ENCODE measurements at regions not wholly inside any gene's neighbourhood (a gene's known extent, or its start where the extent isn't known, plus 50 kb on each side); places are given as distances from the start of the nearest gene placed in this dataset.

GRCh38 chr13:32840113-32840512 is 176.1 kb upstream of the KL start:
- Histone ChIP-seq H3K27me3 (ENCODE audit: insufficient read depth, low read length) (no peaks in the 10 kb centered on the region), H3K4me1 (ENCODE audit: insufficient read depth, low read length) (peaks cover 16% of the 10 kb centered on the region; the same call in 1 of the 2 replicates), H3K18ac (ENCODE audit: insufficient read length, low read depth, low read length) (no peak overlapping the region), H4K20me1 (ENCODE audit: control insufficient read depth, insufficient read depth, insufficient read length) (no peaks in the 10 kb centered on the region), H2BK20ac (ENCODE audit: low read depth, low read length, poor library complexity, severe bottlenecking) (no peak overlapping the region), H4K8ac (replicated peaks; ENCODE audit: insufficient read length, low read depth, low read length) (no peak overlapping the region), H2BK120ac (ENCODE audit: low read depth, low read length, poor library complexity, severe bottlenecking) (no peak overlapping the region), H3K23ac (ENCODE audit: insufficient read length, low read depth, low read length) (no peak overlapping the region), H3K4me2 (ENCODE audit: insufficient read depth, insufficient read length, low read length) (no peak overlapping the region), H2BK12ac (ENCODE audit: insufficient read length, low read depth, low read length) (no peak overlapping the region), H4K91ac (ENCODE audit: insufficient read length, low read depth, low read length) (no peak overlapping the region), H2AK5ac (ENCODE audit: insufficient read length, low read length) (no peak overlapping the region), H3K9ac (ENCODE audit: extremely low read depth, insufficient read length, low read length) (no peak overlapping the region), H3K79me2 (ENCODE audit: insufficient read depth, low read length) (no peaks in the 10 kb centered on the region), H4K5ac (ENCODE audit: insufficient read length, low read depth, low read length) (no peak overlapping the region), H3T11ph (ENCODE audit: low read length) (no peak overlapping the region), H3K4ac (ENCODE audit: low read depth, low read length) (no peak overlapping the region), H3K56ac (ENCODE audit: insufficient read length, low read depth, low read length) (no peak overlapping the region), H2AFZ (ENCODE audit: low read length) (no peak overlapping the region), H3K9me3 (ENCODE audit: control insufficient read depth, low read depth, low read length) (no peaks in the 10 kb centered on the region), H3K14ac (ENCODE audit: insufficient read depth, low read length) (no peak overlapping the region), H3K23me2 (ENCODE audit: insufficient read length, low read depth, low read length, poor library complexity, severe bottlenecking) (no peaks in the 10 kb centered on the region), H2BK5ac (ENCODE audit: insufficient read length, low read length) (no peak overlapping the region), H3K27ac (ENCODE audit: insufficient read length, low read depth, low read length) (no peak overlapping the region), H3K79me1 (ENCODE audit: insufficient read depth, low read depth, low read length, poor library complexity, severe bottlenecking) (no peaks in the 10 kb centered on the region), H2BK15ac (ENCODE audit: low read depth, low read length) (no peak overlapping the region)
- H3K27ac Mint-ChIP-seq, result no peak overlapping the region
- no peak for DNase-seq
- TF ChIP-seq CTCF (conservative IDR thresholded peaks at IDR 0.05), result no peak
- H3K4me3 Mint-ChIP-seq, result no peak overlapping the region
- WGBS (ENCODE audit: extremely low coverage, insufficient read length, low lambda C conversion rate), result no CpG with 5 or more reads among the region's 5 CpGs
- H3K36me3 Mint-ChIP-seq (ENCODE audit: insufficient read depth in 1 of 3, low read depth in 3 of 3), result peaks cover 0 to 4% (median 0%) of the 10 kb centered on the region in 3 experiments; a peak in 2 of 7 replicates
- peaks cover 22% of the 10 kb centered on the region in 2 experiments for H3K4me1 Mint-ChIP-seq
- peaks cover 2% of the 10 kb centered on the region for H3K27me3 Mint-ChIP-seq (ENCODE audit: low read depth)
- H3K9me3 Mint-ChIP-seq, result peaks cover 11 to 12% of the 10 kb centered on the region in 2 experiments

Measured in H9 (cell line).